ENCODE measurements at regions not wholly inside any gene's neighbourhood (a gene's known extent, or its start where the extent isn't known, plus 50 kb on each side); places are given as distances from the start of the nearest gene placed in this dataset.

DNA sequence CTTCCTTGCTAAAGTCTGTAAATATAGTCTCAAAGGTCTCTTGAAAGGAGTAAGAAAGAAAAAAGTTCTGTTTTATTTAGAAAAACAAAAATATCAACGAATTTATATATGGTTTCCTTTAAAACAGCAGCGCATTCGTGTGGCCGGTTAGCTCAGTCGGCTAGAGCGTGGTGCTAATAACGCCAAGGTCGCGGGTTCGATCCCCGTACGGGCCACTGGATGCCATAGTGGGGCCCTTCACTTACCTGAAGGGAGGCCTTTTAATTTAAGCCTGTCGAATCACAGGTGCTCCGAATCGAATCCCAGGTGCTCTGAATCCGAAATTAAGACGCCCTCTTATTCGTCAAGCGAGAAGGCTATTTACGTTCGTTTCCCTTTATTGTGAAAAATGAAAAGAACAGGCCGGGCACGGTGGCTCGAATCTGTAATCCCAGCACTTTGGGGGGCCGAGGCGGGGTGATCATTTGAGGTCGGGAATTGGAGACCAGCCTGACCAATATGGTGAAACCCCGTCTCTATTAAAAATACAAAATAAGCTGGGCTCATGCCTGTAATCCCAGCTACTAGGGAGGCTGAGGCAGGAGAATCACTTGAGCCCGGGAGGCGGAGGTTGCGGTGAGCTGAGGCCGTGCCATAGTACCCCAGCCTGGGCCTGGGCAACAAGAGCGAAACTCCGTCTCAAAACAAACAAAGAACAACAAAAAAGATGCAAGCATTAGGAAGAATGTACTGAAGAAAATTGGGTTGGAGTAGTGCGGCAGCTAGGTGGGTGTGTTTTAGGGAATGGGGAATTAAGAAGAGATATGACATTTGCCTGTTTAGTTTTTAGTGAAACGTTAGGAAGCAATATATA is 195.8 kb upstream of the ZNF184 start (continued):
- 0 out of 2 replicates have a peak, but pooled peaks have one; percentile 37 for TF ChIP-seq BORCS8-MEF2B (CRISPR knock-in tag; IDR thresholded peaks at IDR 0.05)
- no peak for TF ChIP-seq ZNF546 (CRISPR knock-in tag; conservative IDR thresholded peaks at IDR 0.05)
- no peak for TF ChIP-seq ZSCAN12 (CRISPR knock-in tag; IDR thresholded peaks at IDR 0.05)
- TF ChIP-seq JUND (CRISPR knock-in tag; IDR thresholded peaks at IDR 0.05) = no peak
- TF ChIP-seq, protein P1, sequence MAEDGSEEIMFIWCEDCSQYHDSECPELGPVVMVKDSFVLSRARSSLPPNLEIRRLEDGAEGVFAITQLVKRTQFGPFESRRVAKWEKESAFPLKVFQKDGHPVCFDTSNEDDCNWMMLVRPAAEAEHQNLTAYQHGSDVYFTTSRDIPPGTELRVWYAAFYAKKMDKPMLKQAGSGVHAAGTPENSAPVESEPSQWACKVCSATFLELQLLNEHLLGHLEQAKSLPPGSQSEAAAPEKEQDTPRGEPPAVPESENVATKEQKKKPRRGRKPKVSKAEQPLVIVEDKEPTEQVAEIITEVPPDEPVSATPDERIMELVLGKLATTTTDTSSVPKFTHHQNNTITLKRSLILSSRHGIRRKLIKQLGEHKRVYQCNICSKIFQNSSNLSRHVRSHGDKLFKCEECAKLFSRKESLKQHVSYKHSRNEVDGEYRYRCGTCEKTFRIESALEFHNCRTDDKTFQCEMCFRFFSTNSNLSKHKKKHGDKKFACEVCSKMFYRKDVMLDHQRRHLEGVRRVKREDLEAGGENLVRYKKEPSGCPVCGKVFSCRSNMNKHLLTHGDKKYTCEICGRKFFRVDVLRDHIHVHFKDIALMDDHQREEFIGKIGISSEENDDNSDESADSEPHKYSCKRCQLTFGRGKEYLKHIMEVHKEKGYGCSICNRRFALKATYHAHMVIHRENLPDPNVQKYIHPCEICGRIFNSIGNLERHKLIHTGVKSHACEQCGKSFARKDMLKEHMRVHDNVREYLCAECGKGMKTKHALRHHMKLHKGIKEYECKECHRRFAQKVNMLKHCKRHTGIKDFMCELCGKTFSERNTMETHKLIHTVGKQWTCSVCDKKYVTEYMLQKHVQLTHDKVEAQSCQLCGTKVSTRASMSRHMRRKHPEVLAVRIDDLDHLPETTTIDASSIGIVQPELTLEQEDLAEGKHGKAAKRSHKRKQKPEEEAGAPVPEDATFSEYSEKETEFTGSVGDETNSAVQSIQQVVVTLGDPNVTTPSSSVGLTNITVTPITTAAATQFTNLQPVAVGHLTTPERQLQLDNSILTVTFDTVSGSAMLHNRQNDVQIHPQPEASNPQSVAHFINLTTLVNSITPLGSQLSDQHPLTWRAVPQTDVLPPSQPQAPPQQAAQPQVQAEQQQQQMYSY (CRISPR knock-in tag; IDR thresholded peaks at IDR 0.05) = no peak
- no peak for TF ChIP-seq KAT2B (IDR thresholded peaks at IDR 0.05; ENCODE audit: borderline replicate concordance, low read depth, low read length)
- TF ChIP-seq ZBTB46 (CRISPR knock-in tag; IDR thresholded peaks at IDR 0.05; ENCODE audit: borderline replicate concordance) = no peak
- TF ChIP-seq, protein P2, sequence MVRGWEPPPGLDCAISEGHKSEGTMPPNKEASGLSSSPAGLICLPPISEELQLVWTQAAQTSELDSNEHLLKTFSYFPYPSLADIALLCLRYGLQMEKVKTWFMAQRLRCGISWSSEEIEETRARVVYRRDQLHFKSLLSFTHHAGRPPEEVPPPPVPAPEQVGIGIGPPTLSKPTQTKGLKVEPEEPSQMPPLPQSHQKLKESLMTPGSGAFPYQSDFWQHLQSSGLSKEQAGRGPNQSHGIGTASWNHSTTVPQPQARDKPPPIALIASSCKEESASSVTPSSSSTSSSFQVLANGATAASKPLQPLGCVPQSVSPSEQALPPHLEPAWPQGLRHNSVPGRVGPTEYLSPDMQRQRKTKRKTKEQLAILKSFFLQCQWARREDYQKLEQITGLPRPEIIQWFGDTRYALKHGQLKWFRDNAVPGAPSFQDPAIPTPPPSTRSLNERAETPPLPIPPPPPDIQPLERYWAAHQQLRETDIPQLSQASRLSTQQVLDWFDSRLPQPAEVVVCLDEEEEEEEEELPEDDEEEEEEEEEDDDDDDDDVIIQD (CRISPR knock-in tag; IDR thresholded peaks at IDR 0.05; ENCODE audit: low read depth) = 0 out of 2 replicates have a peak, but pooled peaks have one; percentile 30
- TF ChIP-seq ZNF674 (CRISPR knock-in tag; IDR thresholded peaks at IDR 0.05; ENCODE audit: low read depth) = no peak
- TF ChIP-seq ZNF580 (CRISPR knock-in tag; IDR thresholded peaks at IDR 0.05; ENCODE audit: borderline replicate concordance, low read depth) = no peak
- TF ChIP-seq ZNF326 (CRISPR knock-in tag; IDR thresholded peaks at IDR 0.05; ENCODE audit: borderline replicate concordance) = no peak
- no peak for TF ChIP-seq ZNF703 (CRISPR knock-in tag; IDR thresholded peaks at IDR 0.05; ENCODE audit: borderline replicate concordance)
- TF ChIP-seq JUN (CRISPR knock-in tag; IDR thresholded peaks at IDR 0.05) = no peak
- TF ChIP-seq SAFB2 (CRISPR knock-in tag; IDR thresholded peaks at IDR 0.05; ENCODE audit: borderline replicate concordance, low read depth) = no peak
- TF ChIP-seq SNRNP70 (IDR thresholded peaks at IDR 0.05; ENCODE audit: low read depth, low read length) = no peak
- no peak for TF ChIP-seq ZNF33A (CRISPR knock-in tag; IDR thresholded peaks at IDR 0.05; ENCODE audit: borderline replicate concordance)
- TF ChIP-seq ZNF383 (CRISPR knock-in tag; IDR thresholded peaks at IDR 0.05; ENCODE audit: borderline replicate concordance) = no peak
- no peak for TF ChIP-seq RFXANK (CRISPR knock-in tag; IDR thresholded peaks at IDR 0.05)
- no peak for TF ChIP-seq ZBTB37 (CRISPR knock-in tag; IDR thresholded peaks at IDR 0.05)
- TF ChIP-seq FLYWCH1 (CRISPR knock-in tag; IDR thresholded peaks at IDR 0.05) = no peak
- TF ChIP-seq RCOR2 (CRISPR knock-in tag; IDR thresholded peaks at IDR 0.05) = peak; percentile 85
- TF ChIP-seq ADNP (CRISPR knock-in tag; IDR thresholded peaks at IDR 0.05) = peak; percentile 89

All from HepG2 (cell line).